ENCODE measurements at regions not wholly inside any gene's neighbourhood (a gene's known extent, or its start where the extent isn't known, plus 50 kb on each side); places are given as distances from the start of the nearest gene placed in this dataset.

- Histone ChIP-seq H3K4me1 (ENCODE audit: control insufficient read depth, insufficient read depth, low read length) (no peaks in the 10 kb centered on the region), H4K20me1 (ENCODE audit: control insufficient read depth, insufficient read depth) (no peaks in the 10 kb centered on the region), H3K4me2 (ENCODE audit: control insufficient read depth, insufficient read depth) (no peak overlapping the region), H3K9ac (ENCODE audit: control insufficient read depth, insufficient read depth, low read length) (no peak overlapping the region), H3K4me3 (no peak overlapping the region), H3K27me3 (replicated peaks in 1 of 2; ENCODE audit: control insufficient read depth in 2 of 2, insufficient read depth in 2 of 2, low read length in 1 of 2) (no peaks in the 10 kb centered on the region), H3K27ac (ENCODE audit: control insufficient read depth, insufficient read depth) (no peak overlapping the region), H3K36me3 (ENCODE audit: control insufficient read depth in 2 of 2, insufficient read depth in 2 of 2, low read length in 1 of 2) (no peaks in the 10 kb centered on the region), H3K79me2 (ENCODE audit: control insufficient read depth, insufficient read depth, low read length) (no peaks in the 10 kb centered on the region), H3K9me3 (replicated peaks; ENCODE audit: control insufficient read depth, insufficient read depth, low read length) (no peaks in the 10 kb centered on the region), H2AFZ (ENCODE audit: control insufficient read depth, low read depth, low read length) (no peak overlapping the region)
- 0% methylated on average over 3 of the region's 3 CpGs for WGBS (ENCODE audit: insufficient coverage, insufficient replicate concordance, low lambda C conversion rate, missing lambda C conversion rate)
- no TSS peak for BruUV-seq (replicated peaks)
- no peak for FAIRE-seq
- no peak for DNase-seq (ENCODE audit: low read depth, low spot score)
- SMC1A ChIA-PET (ENCODE audit: uncharacterized antibody, unreplicated experiment): interaction anchor here (0.7 kb wide), 1 partner anchor 192 kb away, joined by 4 read pairs; no protein-coding TSS in a partner anchor
- no peak for TF ChIP-seq BACH1 (IDR thresholded peaks at IDR 0.05; ENCODE audit: borderline replicate concordance)
- RAD21 ChIA-PET (ENCODE audit: unreplicated experiment): no interaction called here
- POLR2A ChIA-PET: no interaction called here
- CTCF ChIA-PET: no interaction called here
- in situ Hi-C loops (cut with MboI) (no loop called here), intact Hi-C loops (cut with micrococcal nuclease; ENCODE audit: unreplicated experiment) (no loop called here)
- no peak for ATAC-seq
Observed at GRCh38 chr18:56479841-56480240, 158.6 kb downstream of the TXNL1 start.

- ChIA-PET SMC1A (ENCODE audit: uncharacterized antibody, unreplicated experiment) (interaction anchor here (0.8 kb wide), 1 partner anchor 100 kb away, joined by 3 read pairs; no protein-coding TSS in a partner anchor), RAD21 (ENCODE audit: unreplicated experiment) (no interaction called here), POLR2A (no interaction called here), CTCF (no interaction called here)
- intact Hi-C loops (cut with micrococcal nuclease; ENCODE audit: unreplicated experiment): no loop called here
- Histone ChIP-seq H2AFZ (ENCODE audit: control insufficient read depth, low read depth, low read length) (no peak overlapping the region), H3K79me2 (ENCODE audit: control insufficient read depth, insufficient read depth, low read length) (no peaks in the 10 kb centered on the region), H3K4me2 (ENCODE audit: control insufficient read depth, insufficient read depth) (no peak overlapping the region), H4K20me1 (ENCODE audit: control insufficient read depth, insufficient read depth) (no peaks in the 10 kb centered on the region), H3K27me3 (replicated peaks in 1 of 2; ENCODE audit: control insufficient read depth in 2 of 2, insufficient read depth in 2 of 2, low read length in 1 of 2) (no peaks in the 10 kb centered on the region), H3K4me3 (no peak overlapping the region), H3K4me1 (ENCODE audit: control insufficient read depth, insufficient read depth, low read length) (no peaks in the 10 kb centered on the region), H3K27ac (ENCODE audit: control insufficient read depth, insufficient read depth) (no peak overlapping the region), H3K36me3 (ENCODE audit: control insufficient read depth in 2 of 2, insufficient read depth in 2 of 2, low read length in 1 of 2) (no peaks in the 10 kb centered on the region), H3K9me3 (replicated peaks; ENCODE audit: control insufficient read depth, insufficient read depth, low read length) (no peaks in the 10 kb centered on the region), H3K9ac (ENCODE audit: control insufficient read depth, insufficient read depth, low read length) (no peak overlapping the region)
- FAIRE-seq (no peak), ATAC-seq (no peak), DNase-seq (ENCODE audit: low read depth, low spot score) (no peak)
- in situ Hi-C loops (cut with MboI): no loop called here
- WGBS (ENCODE audit: insufficient coverage, insufficient replicate concordance, low lambda C conversion rate, missing lambda C conversion rate): 27% methylated on average over 2 of the region's 2 CpGs
- no TSS peak for BruUV-seq (replicated peaks)
- TF ChIP-seq ESRRA (IDR thresholded peaks at IDR 0.05; ENCODE audit: low read length): no peak
- TF ChIP-seq SP1 (IDR thresholded peaks at IDR 0.05; ENCODE audit: low read depth, low read length): no peak
Observed at GRCh38 chr18:56475250-56475649, 163.1 kb downstream of the TXNL1 start.
